ENCODE measurements at regions not wholly inside any gene's neighbourhood (a gene's known extent, or its start where the extent isn't known, plus 50 kb on each side); places are given as distances from the start of the nearest gene placed in this dataset.
A peak's percentile ranks its signal among the peaks of the same experiment; 100 is the strongest.

GRCh38 chr14:101495827-101496775 is 65.2 kb upstream of the DIO3 start (continued):
- TF ChIP-seq HNF4G (IDR thresholded peaks at IDR 0.05; ENCODE audit: borderline replicate concordance, low read depth, low read length) = peak; percentile 33; the same call in 1 of the 2 replicates
- TF ChIP-seq HNF4G (CRISPR knock-in tag; IDR thresholded peaks at IDR 0.05; ENCODE audit: borderline replicate concordance, low read depth) = no peak
- no peak for TF ChIP-seq KMT2A (CRISPR knock-in tag; IDR thresholded peaks at IDR 0.05)
- TF ChIP-seq BCL3 (CRISPR knock-in tag; IDR thresholded peaks at IDR 0.05) = no peak
- no peak for TF ChIP-seq ZNF615 (CRISPR knock-in tag; IDR thresholded peaks at IDR 0.05; ENCODE audit: borderline replicate concordance)
- no peak for TF ChIP-seq ZBTB25 (CRISPR knock-in tag; IDR thresholded peaks at IDR 0.05)
- TF ChIP-seq RNF2 (conservative IDR thresholded peaks at IDR 0.05; ENCODE audit: low read depth) = no peak
- no peak for TF ChIP-seq ZUFSP (CRISPR knock-in tag; IDR thresholded peaks at IDR 0.05; ENCODE audit: borderline replicate concordance)
- no peak for TF ChIP-seq ZNF414 (CRISPR knock-in tag; IDR thresholded peaks at IDR 0.05)
- TF ChIP-seq TRIM22 (IDR thresholded peaks at IDR 0.05) = no peak
- no peak for TF ChIP-seq ZNF646 (CRISPR knock-in tag; IDR thresholded peaks at IDR 0.05)
- no peak for TF ChIP-seq DMTF1 (CRISPR knock-in tag; IDR thresholded peaks at IDR 0.05)
